Prostate gland (tissue), 2 donors: ENCODE measurements at regions not wholly inside any gene's neighbourhood (a gene's known extent, or its start where the extent isn't known, plus 50 kb on each side); places are given as distances from the start of the nearest gene placed in this dataset.

ENCODE experiments used
- DNase-seq: peaks from one replicate; pipeline ENCODE4 v3.0.0-alpha.2; 2019; ENCODE audit warnings: low spot score
- H3K27ac ChIP-seq, 2 donors: fragments of 200-600 bp; sonication (generic); 2 replicates each; pipeline ENCODE4 v1.5.1; 2017 to 2019
- H3K27me3 ChIP-seq: fragments of 200-600 bp; sonication (generic); replicated peaks from 2 replicates; pipeline ENCODE4 v1.5.1; 2019; ENCODE audit not compliant: insufficient read depth
- H3K36me3 ChIP-seq, 2 donors: fragments of 200-600 bp; sonication (generic); 1 replicate in 1 of 2; 2 replicates in 1 of 2; pipeline versions ENCODE4 v1.5.1 to v1.8.1; 2017 to 2019
- H3K4me1 ChIP-seq: fragments of 200-600 bp; sonication (generic); replicated peaks from 2 replicates; pipeline ENCODE4 v1.5.1; 2019
- H3K4me3 ChIP-seq, 2 donors: fragments of 200-600 bp; sonication (generic); 2 replicates each; pipeline ENCODE4 v1.5.1; 2017 to 2019
- H3K9me3 ChIP-seq: fragments of 200-600 bp; sonication (generic); 2 replicates; pipeline ENCODE4 v1.5.1; 2017
- CTCF ChIP-seq, 4 experiments: fragments of 200-600 bp in 2 of 4; fragments of 450-650 bp in 2 of 4; sonication (generic) in 2 of 4; IDR thresholded peaks; 1 replicate in 3 of 4; 2 replicates in 1 of 4; pipeline ENCODE4 v1.5.1; 2016 to 2019; ENCODE audit warnings: antibody characterized with exemption in 4 of 4, mild to moderate bottlenecking in 2 of 4, moderate library complexity in 2 of 4
- POLR2A ChIP-seq: fragments of 450-650 bp; IDR thresholded peaks from one replicate; pipeline ENCODE4 v1.6.1; 2016; ENCODE audit warnings: antibody characterized with exemption, mild to moderate bottlenecking
- POLR2AphosphoS5 ChIP-seq: sonication (generic); formaldehyde crosslinking; IDR thresholded peaks from one replicate; pipeline ENCODE4 v1.6.1; 2017; ENCODE audit warnings: antibody characterized with exemption
- WGBS: methylation state at CpG from one replicate; pipeline ENCODE4 v1.1.5; 2018; 5-methylcytosine and 5-hydroxymethylcytosine counted together
- intact Hi-C: fragments of 100-400 bp; cut with DNase I; formaldehyde crosslinking; loops from one replicate; pipeline ENCODE4 v1.14.2; 2022

- Histone ChIP-seq H3K4me1 (no peaks in the 10 kb centered on the region), H3K27ac (no peak overlapping the region), H3K36me3 (no peaks in the 10 kb centered on the region), H3K9me3 (no peaks in the 10 kb centered on the region), H3K4me3 (no peak overlapping the region), H3K27me3 (no peaks in the 10 kb centered on the region)
- no peak for TF ChIP-seq POLR2AphosphoS5
- TF ChIP-seq CTCF (IDR thresholded peaks at IDR 0.05), result no peak
- TF ChIP-seq POLR2A, result no peak
- intact Hi-C loops, result no loop called here
- no peak for DNase-seq
- 90% methylated on average over 3 of the region's 3 CpGs for WGBS
Observed at GRCh38 chr16:51950118-51950780, 596.7 kb downstream of the TOX3 start.

GRCh38 chr16:51949282-51949681 lies 597.7 kb downstream of the TOX3 start:
- H3K9me3 ChIP-seq, result no peaks in the 10 kb centered on the region
- intact Hi-C loops, result no loop called here
- no peaks in the 10 kb centered on the region for H3K4me1 ChIP-seq
- H3K36me3 ChIP-seq, result no peaks in the 10 kb centered on the region
- 56% methylated on average over 2 of the region's 2 CpGs for WGBS
- no peak overlapping the region for H3K27ac ChIP-seq
- no peak for TF ChIP-seq POLR2AphosphoS5
- TF ChIP-seq CTCF (IDR thresholded peaks at IDR 0.05), result no peak
- no peak for TF ChIP-seq POLR2A
- H3K27me3 ChIP-seq, result no peaks in the 10 kb centered on the region
- H3K4me3 ChIP-seq, result no peak overlapping the region
- no peak for DNase-seq

- TF ChIP-seq POLR2AphosphoS5, result no peak
- no peak for TF ChIP-seq CTCF (IDR thresholded peaks at IDR 0.05)
- no peak for TF ChIP-seq POLR2A
- Histone ChIP-seq H3K4me3 (no peak overlapping the region), H3K36me3 (no peaks in the 10 kb centered on the region), H3K4me1 (no peaks in the 10 kb centered on the region), H3K27me3 (no peaks in the 10 kb centered on the region), H3K9me3 (no peaks in the 10 kb centered on the region), H3K27ac (no peak overlapping the region)
- no peak for DNase-seq
- intact Hi-C loops, result no loop called here
Observed at GRCh38 chr16:51941412-51941811, 605.5 kb downstream of the TOX3 start.

GRCh38 chr16:51940183-51940582 lies 606.8 kb downstream of the TOX3 start:
- TF ChIP-seq POLR2A, result no peak
- TF ChIP-seq POLR2AphosphoS5, result no peak
- no peak for TF ChIP-seq CTCF (IDR thresholded peaks at IDR 0.05)
- Histone ChIP-seq H3K27me3 (no peaks in the 10 kb centered on the region), H3K4me3 (no peak overlapping the region), H3K36me3 (no peaks in the 10 kb centered on the region), H3K4me1 (no peaks in the 10 kb centered on the region), H3K9me3 (no peaks in the 10 kb centered on the region), H3K27ac (no peak overlapping the region)
- DNase-seq, result no peak
- WGBS, result 21% methylated on average over 1 of the region's 1 CpG
- intact Hi-C loops, result no loop called here

- Histone ChIP-seq H3K9me3 (no peaks in the 10 kb centered on the region), H3K36me3 (no peaks in the 10 kb centered on the region), H3K27me3 (no peaks in the 10 kb centered on the region), H3K27ac (no peak overlapping the region), H3K4me3 (no peak overlapping the region), H3K4me1 (no peaks in the 10 kb centered on the region)
- TF ChIP-seq CTCF (IDR thresholded peaks at IDR 0.05), result no peak
- no peak for TF ChIP-seq POLR2A
- no peak for TF ChIP-seq POLR2AphosphoS5
- 42% methylated on average over 7 of the region's 7 CpGs for WGBS
- intact Hi-C loops, result no loop called here
- no peak for DNase-seq
Observed at GRCh38 chr16:51939378-51939871, 607.5 kb downstream of the TOX3 start.
